ENCODE measurements at regions not wholly inside any gene's neighbourhood (a gene's known extent, or its start where the extent isn't known, plus 50 kb on each side); places are given as distances from the start of the nearest gene placed in this dataset.

- Histone ChIP-seq H3K36me3 (ENCODE audit: insufficient read depth, low read depth, low read length) (no peaks in the 10 kb centered on the region), H3K9me3 (ENCODE audit: insufficient read depth, low read depth, low read length) (no peaks in the 10 kb centered on the region), H3K9ac (ENCODE audit: low read depth, low read length) (no peak overlapping the region), H3K27me3 (ENCODE audit: insufficient read depth, low read length) (no peaks in the 10 kb centered on the region), H3K4me1 (ENCODE audit: insufficient read depth, low read length) (no peaks in the 10 kb centered on the region), H3K4me3 (ENCODE audit: low read length) (no peak overlapping the region), H3K27ac (ENCODE audit: low read length) (no peak overlapping the region)
These were observed 110.5 kb upstream of the CARMIL1 start for GRCh38 chr6:25168637-25169036.

DNA sequence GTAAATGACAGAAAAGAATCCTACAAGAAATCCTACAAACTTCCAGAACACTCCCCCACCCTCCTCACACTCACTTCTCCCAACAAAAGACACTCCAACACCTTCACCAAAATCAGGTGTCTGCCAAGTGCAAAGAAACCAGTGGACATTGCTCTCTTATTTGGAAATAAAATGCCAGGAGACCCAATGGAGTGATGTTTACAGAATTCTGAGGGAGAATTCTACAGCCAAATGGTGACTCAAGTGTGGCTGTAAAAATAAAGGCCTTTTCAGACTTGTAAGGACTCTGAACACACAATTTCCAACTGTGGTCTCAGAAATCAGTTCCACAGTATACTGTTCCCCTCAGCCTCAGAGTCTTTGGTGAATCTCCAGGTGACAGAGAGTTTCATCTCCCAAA is 109.6 kb upstream of the CARMIL1 start:
- Histone ChIP-seq H3K4me3 (ENCODE audit: low read length) (no peak overlapping the region), H3K9me3 (ENCODE audit: insufficient read depth, low read depth, low read length) (no peaks in the 10 kb centered on the region), H3K9ac (ENCODE audit: low read depth, low read length) (no peak overlapping the region), H3K27ac (ENCODE audit: low read length) (no peak overlapping the region), H3K4me1 (ENCODE audit: insufficient read depth, low read length) (no peaks in the 10 kb centered on the region), H3K27me3 (ENCODE audit: insufficient read depth, low read length) (no peaks in the 10 kb centered on the region), H3K36me3 (ENCODE audit: insufficient read depth, low read depth, low read length) (no peaks in the 10 kb centered on the region)

DNA sequence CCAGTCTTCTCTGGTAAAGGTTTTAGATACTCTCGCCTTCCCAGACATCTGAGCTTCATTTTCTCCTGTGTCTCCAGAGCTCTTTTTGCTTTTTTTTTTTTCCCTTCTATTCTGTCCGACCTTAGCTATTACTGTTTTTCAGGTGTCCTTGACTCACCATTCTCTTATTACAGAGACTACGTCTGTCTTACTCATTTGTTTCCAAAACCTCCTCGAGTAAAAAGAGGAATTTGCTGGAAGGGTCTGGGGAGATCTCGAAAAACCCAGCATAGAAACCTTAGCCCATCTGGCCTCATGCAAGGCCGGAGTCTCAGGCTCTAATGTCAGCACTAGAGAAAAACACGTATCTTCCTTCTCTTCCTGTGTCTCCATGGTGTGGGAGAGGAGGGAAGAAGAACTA is 109.2 kb upstream of the CARMIL1 start:
- H3K9ac ChIP-seq (ENCODE audit: low read depth, low read length): no peak overlapping the region
- no peaks in the 10 kb centered on the region for H3K4me1 ChIP-seq (ENCODE audit: insufficient read depth, low read length)
- H3K27ac ChIP-seq (ENCODE audit: low read length): no peak overlapping the region
- H3K9me3 ChIP-seq (ENCODE audit: insufficient read depth, low read depth, low read length): no peaks in the 10 kb centered on the region
- no peaks in the 10 kb centered on the region for H3K27me3 ChIP-seq (ENCODE audit: insufficient read depth, low read length)
- no peak overlapping the region for H3K4me3 ChIP-seq (ENCODE audit: low read length)
- H3K36me3 ChIP-seq (ENCODE audit: insufficient read depth, low read depth, low read length): no peaks in the 10 kb centered on the region

GRCh38 chr6:25170640-25171039 is 108.5 kb upstream of the CARMIL1 start:
- no peaks in the 10 kb centered on the region for H3K4me1 ChIP-seq (ENCODE audit: insufficient read depth, low read length)
- no peak overlapping the region for H3K9ac ChIP-seq (ENCODE audit: low read depth, low read length)
- H3K27me3 ChIP-seq (ENCODE audit: insufficient read depth, low read length): no peaks in the 10 kb centered on the region
- no peaks in the 10 kb centered on the region for H3K9me3 ChIP-seq (ENCODE audit: insufficient read depth, low read depth, low read length)
- no peaks in the 10 kb centered on the region for H3K36me3 ChIP-seq (ENCODE audit: insufficient read depth, low read depth, low read length)
- H3K27ac ChIP-seq (ENCODE audit: low read length): no peak overlapping the region
- H3K4me3 ChIP-seq (ENCODE audit: low read length): no peak overlapping the region

- Histone ChIP-seq H3K4me3 (ENCODE audit: low read length) (no peak overlapping the region), H3K27me3 (ENCODE audit: insufficient read depth, low read length) (no peaks in the 10 kb centered on the region), H3K36me3 (ENCODE audit: insufficient read depth, low read depth, low read length) (no peaks in the 10 kb centered on the region), H3K27ac (ENCODE audit: low read length) (no peak overlapping the region), H3K4me1 (ENCODE audit: insufficient read depth, low read length) (no peaks in the 10 kb centered on the region), H3K9me3 (ENCODE audit: insufficient read depth, low read depth, low read length) (no peaks in the 10 kb centered on the region), H3K9ac (ENCODE audit: low read depth, low read length) (no peak overlapping the region)
These were observed 107.9 kb upstream of the CARMIL1 start for GRCh38 chr6:25171301-25171700.

GRCh38 chr6:25172819-25173218 is 106.4 kb upstream of the CARMIL1 start:
- H3K36me3 ChIP-seq (ENCODE audit: insufficient read depth, low read depth, low read length): no peaks in the 10 kb centered on the region
- no peaks in the 10 kb centered on the region for H3K27me3 ChIP-seq (ENCODE audit: insufficient read depth, low read length)
- H3K4me1 ChIP-seq (ENCODE audit: insufficient read depth, low read length): no peaks in the 10 kb centered on the region
- H3K9me3 ChIP-seq (ENCODE audit: insufficient read depth, low read depth, low read length): no peaks in the 10 kb centered on the region
- H3K27ac ChIP-seq (ENCODE audit: low read length): no peak overlapping the region
- no peak overlapping the region for H3K9ac ChIP-seq (ENCODE audit: low read depth, low read length)
- no peak overlapping the region for H3K4me3 ChIP-seq (ENCODE audit: low read length)

DNA sequence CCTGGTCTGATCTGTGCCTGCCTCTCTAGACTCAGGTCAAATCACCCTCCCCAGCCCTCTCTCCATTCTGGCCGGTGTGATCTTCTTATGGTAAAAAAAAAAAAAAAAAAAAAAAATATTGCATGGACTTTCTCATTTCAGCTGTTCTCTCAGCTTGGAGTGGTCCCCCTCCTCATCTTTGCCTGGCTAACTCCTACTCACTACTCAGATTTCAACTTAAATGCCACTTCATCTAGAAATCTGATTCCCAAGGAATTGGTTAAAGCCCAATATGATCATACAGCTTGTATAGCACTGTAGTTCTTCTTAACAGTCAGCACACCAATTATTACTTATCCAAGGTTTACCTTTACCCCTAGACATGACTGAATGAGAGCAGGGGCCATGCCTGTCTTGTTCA is 105.9 kb upstream of the CARMIL1 start:
- no peaks in the 10 kb centered on the region for H3K36me3 ChIP-seq (ENCODE audit: insufficient read depth, low read depth, low read length)
- no peaks in the 10 kb centered on the region for H3K4me1 ChIP-seq (ENCODE audit: insufficient read depth, low read length)
- H3K9ac ChIP-seq (ENCODE audit: low read depth, low read length): no peak overlapping the region
- H3K9me3 ChIP-seq (ENCODE audit: insufficient read depth, low read depth, low read length): no peaks in the 10 kb centered on the region
- no peaks in the 10 kb centered on the region for H3K27me3 ChIP-seq (ENCODE audit: insufficient read depth, low read length)
- H3K4me3 ChIP-seq (ENCODE audit: low read length): no peak overlapping the region
- H3K27ac ChIP-seq (ENCODE audit: low read length): no peak overlapping the region

- no peaks in the 10 kb centered on the region for H3K4me1 ChIP-seq (ENCODE audit: insufficient read depth, low read length)
These were observed 105.2 kb upstream of the CARMIL1 start for GRCh38 chr6:25173951-25174474.

DNA sequence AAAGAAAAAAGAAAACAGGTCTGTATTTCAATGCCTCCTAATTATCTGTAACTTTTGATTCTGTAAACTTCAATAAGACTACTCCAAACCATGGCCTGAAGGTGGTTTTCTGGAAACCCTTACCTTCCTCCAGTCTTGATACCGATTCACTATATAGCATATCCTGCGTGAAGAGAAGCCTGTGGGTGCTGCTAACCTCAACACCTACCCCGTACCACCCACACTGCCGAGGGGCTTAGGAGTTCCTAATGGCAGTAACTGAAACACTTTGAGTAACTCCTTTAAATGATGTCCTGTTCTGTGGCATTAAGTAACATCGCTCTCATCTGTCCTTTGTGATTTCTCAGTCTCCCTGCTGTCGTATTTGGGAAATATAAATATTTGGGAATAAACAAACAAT is 104.5 kb upstream of the CARMIL1 start:
- no peak overlapping the region for H3K27ac ChIP-seq (ENCODE audit: low read length)
- H3K4me3 ChIP-seq (ENCODE audit: low read length): no peak overlapping the region
- H3K9ac ChIP-seq (ENCODE audit: low read depth, low read length): no peak overlapping the region
- H3K9me3 ChIP-seq (ENCODE audit: insufficient read depth, low read depth, low read length): no peaks in the 10 kb centered on the region
- no peaks in the 10 kb centered on the region for H3K36me3 ChIP-seq (ENCODE audit: insufficient read depth, low read depth, low read length)
- H3K4me1 ChIP-seq (ENCODE audit: insufficient read depth, low read length): no peaks in the 10 kb centered on the region
- no peaks in the 10 kb centered on the region for H3K27me3 ChIP-seq (ENCODE audit: insufficient read depth, low read length)

More at GRCh38 chr6:25173951-25174474, 105.2 kb upstream of the CARMIL1 start:
- Histone ChIP-seq H3K27me3 (ENCODE audit: insufficient read depth, low read length) (no peaks in the 10 kb centered on the region), H3K9ac (ENCODE audit: low read depth, low read length) (no peak overlapping the region), H3K9me3 (ENCODE audit: insufficient read depth, low read depth, low read length) (no peaks in the 10 kb centered on the region), H3K36me3 (ENCODE audit: insufficient read depth, low read depth, low read length) (no peaks in the 10 kb centered on the region), H3K4me3 (ENCODE audit: low read length) (no peak overlapping the region), H3K27ac (ENCODE audit: low read length) (no peak overlapping the region)

- Histone ChIP-seq H3K9me3 (ENCODE audit: insufficient read depth, low read depth, low read length) (no peaks in the 10 kb centered on the region), H3K36me3 (ENCODE audit: insufficient read depth, low read depth, low read length) (no peaks in the 10 kb centered on the region), H3K27ac (ENCODE audit: low read length) (no peak overlapping the region), H3K9ac (ENCODE audit: low read depth, low read length) (no peak overlapping the region), H3K4me1 (ENCODE audit: insufficient read depth, low read length) (no peaks in the 10 kb centered on the region), H3K4me3 (ENCODE audit: low read length) (no peak overlapping the region), H3K27me3 (ENCODE audit: insufficient read depth, low read length) (no peaks in the 10 kb centered on the region)
These were observed 104.0 kb upstream of the CARMIL1 start for GRCh38 chr6:25175196-25175595.

DNA sequence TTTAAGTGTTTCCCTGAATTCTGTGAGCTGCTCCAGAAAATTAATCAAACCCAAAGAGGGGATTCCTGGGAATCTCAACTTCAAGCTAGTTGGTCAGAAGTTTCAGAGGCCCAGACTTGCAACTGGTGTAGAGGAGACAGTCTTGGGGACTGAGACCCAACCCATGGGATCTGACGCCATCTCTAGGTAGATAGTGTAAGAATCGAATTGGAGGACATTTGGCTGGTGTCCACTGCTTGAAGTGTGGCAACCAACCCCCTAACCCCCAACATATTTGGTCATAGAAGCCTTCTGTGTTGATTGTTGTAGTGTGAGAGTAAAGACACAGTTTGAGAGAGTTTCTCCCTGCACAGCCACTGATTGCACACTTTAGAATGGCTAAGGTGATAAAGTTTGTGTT is 103.5 kb upstream of the CARMIL1 start:
- H3K4me1 ChIP-seq (ENCODE audit: insufficient read depth, low read length): no peaks in the 10 kb centered on the region
- H3K27ac ChIP-seq (ENCODE audit: low read length): no peak overlapping the region
- H3K9ac ChIP-seq (ENCODE audit: low read depth, low read length): no peak overlapping the region
- no peaks in the 10 kb centered on the region for H3K27me3 ChIP-seq (ENCODE audit: insufficient read depth, low read length)
- H3K9me3 ChIP-seq (ENCODE audit: insufficient read depth, low read depth, low read length): no peaks in the 10 kb centered on the region
- no peaks in the 10 kb centered on the region for H3K36me3 ChIP-seq (ENCODE audit: insufficient read depth, low read depth, low read length)
- no peak overlapping the region for H3K4me3 ChIP-seq (ENCODE audit: low read length)

DNA sequence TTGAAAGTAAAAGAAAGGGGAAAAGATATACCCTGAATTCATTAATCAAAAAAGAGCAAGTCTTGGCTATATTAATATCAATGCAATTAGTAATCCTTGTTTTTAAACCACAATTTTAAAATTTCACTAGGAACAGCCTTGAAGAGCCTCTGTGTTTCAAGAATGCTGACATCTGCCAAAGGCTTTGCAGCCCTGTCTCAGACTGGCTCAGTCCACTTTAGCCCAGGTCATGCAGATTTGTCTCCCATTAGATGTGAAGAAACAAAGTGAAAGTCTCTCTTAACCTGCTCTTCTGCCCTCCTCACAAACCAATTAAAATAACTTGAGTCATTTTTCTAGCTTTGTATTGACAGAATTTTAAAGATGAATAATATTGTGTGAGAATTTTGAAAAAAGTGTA is 102.7 kb upstream of the CARMIL1 start:
- H3K4me1 ChIP-seq (ENCODE audit: insufficient read depth, low read length): no peaks in the 10 kb centered on the region

More for the DNA sequence above, 102.7 kb upstream of the CARMIL1 start:
- no peaks in the 10 kb centered on the region for H3K36me3 ChIP-seq (ENCODE audit: insufficient read depth, low read depth, low read length)
- H3K9ac ChIP-seq (ENCODE audit: low read depth, low read length): no peak overlapping the region
- no peaks in the 10 kb centered on the region for H3K27me3 ChIP-seq (ENCODE audit: insufficient read depth, low read length)
- H3K9me3 ChIP-seq (ENCODE audit: insufficient read depth, low read depth, low read length): no peaks in the 10 kb centered on the region
- H3K27ac ChIP-seq (ENCODE audit: low read length): no peak overlapping the region
- no peak overlapping the region for H3K4me3 ChIP-seq (ENCODE audit: low read length)

Measured in iPS-20b (cell line).